ENCODE measurements at regions not wholly inside any gene's neighbourhood (a gene's known extent, or its start where the extent isn't known, plus 50 kb on each side); places are given as distances from the start of the nearest gene placed in this dataset.

GRCh38 chr1:88104886-88105285, 579.2 kb upstream of the PKN2 start:
- no peak for TF ChIP-seq CTCF (IDR thresholded peaks at IDR 0.05; ENCODE audit: borderline replicate concordance, extremely low read depth, insufficient read depth)
- Histone ChIP-seq H3K4me1 (ENCODE audit: control insufficient read depth in 2 of 3, insufficient read depth in 2 of 3, low read depth in 1 of 3, low read length in 3 of 3) (no peaks in the 10 kb centered on the region), H3K9ac (ENCODE audit: low read length in 3 of 3) (no peak overlapping the region), H3K27ac (ENCODE audit: low read depth in 2 of 2, low read length in 2 of 2) (no peak overlapping the region), H3K4me3 (ENCODE audit: low read length in 3 of 3) (no peak overlapping the region), H3K27me3 (ENCODE audit: control insufficient read depth, insufficient read depth, low read length) (no peaks in the 10 kb centered on the region), H3K36me3 (ENCODE audit: control insufficient read depth in 2 of 3, insufficient read depth in 3 of 3, low read length in 3 of 3) (no peaks in the 10 kb centered on the region), H3K9me3 (ENCODE audit: control insufficient read depth in 2 of 3, insufficient read depth in 1 of 3, low read length in 3 of 3) (no peaks in the 10 kb centered on the region)
- intact Hi-C loops (cut with DNase I) = no loop called here
- no peak for DNase-seq
- no peak for FAIRE-seq

DNA sequence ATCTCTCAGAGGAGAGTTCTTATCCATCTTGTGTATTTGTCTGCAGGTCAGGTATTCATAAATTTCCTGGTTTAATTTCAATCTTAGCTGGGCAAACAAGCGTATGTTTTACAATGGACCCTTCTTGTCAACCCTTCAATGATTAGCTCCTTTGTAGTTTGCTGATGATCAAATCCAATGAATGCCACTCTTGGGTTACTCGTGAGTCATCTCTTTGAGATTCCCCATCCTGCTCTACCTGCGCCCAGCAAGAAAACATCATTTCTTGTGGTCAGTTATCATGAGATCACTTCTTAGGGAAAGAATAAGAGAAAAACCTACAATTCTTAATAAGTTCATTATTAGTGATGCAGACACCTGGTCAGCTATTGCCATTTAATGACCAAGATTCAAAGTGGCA, 572.3 kb upstream of the PKN2 start:
- Histone ChIP-seq H3K4me1 (ENCODE audit: control insufficient read depth in 2 of 3, insufficient read depth in 2 of 3, low read depth in 1 of 3, low read length in 3 of 3) (no peaks in the 10 kb centered on the region), H3K9me3 (ENCODE audit: control insufficient read depth in 2 of 3, insufficient read depth in 1 of 3, low read length in 3 of 3) (no peaks in the 10 kb centered on the region), H3K36me3 (ENCODE audit: control insufficient read depth in 2 of 3, insufficient read depth in 3 of 3, low read length in 3 of 3) (no peaks in the 10 kb centered on the region), H3K9ac (ENCODE audit: low read length in 3 of 3) (no peak overlapping the region), H3K27ac (ENCODE audit: low read depth in 2 of 2, low read length in 2 of 2) (no peak overlapping the region), H3K27me3 (ENCODE audit: control insufficient read depth, insufficient read depth, low read length) (no peaks in the 10 kb centered on the region), H3K4me3 (ENCODE audit: low read length in 3 of 3) (no peak overlapping the region)
- DNase-seq (no peak), FAIRE-seq (no peak)
- intact Hi-C loops (cut with DNase I) = no loop called here
- no peak for TF ChIP-seq CTCF (IDR thresholded peaks at IDR 0.05; ENCODE audit: borderline replicate concordance, extremely low read depth, insufficient read depth)

- H3K9ac ChIP-seq (ENCODE audit: low read length in 3 of 3) = no peak overlapping the region
- DNase-seq = no peak
- FAIRE-seq = no peak
- no peaks in the 10 kb centered on the region for H3K27me3 ChIP-seq (ENCODE audit: control insufficient read depth, insufficient read depth, low read length)
- H3K27ac ChIP-seq (ENCODE audit: low read depth in 2 of 2, low read length in 2 of 2) = no peak overlapping the region
- H3K9me3 ChIP-seq (ENCODE audit: control insufficient read depth in 2 of 3, insufficient read depth in 1 of 3, low read length in 3 of 3) = no peaks in the 10 kb centered on the region
- no peaks in the 10 kb centered on the region for H3K4me1 ChIP-seq (ENCODE audit: control insufficient read depth in 2 of 3, insufficient read depth in 2 of 3, low read depth in 1 of 3, low read length in 3 of 3)
- intact Hi-C loops (cut with DNase I) = no loop called here
- H3K4me3 ChIP-seq (ENCODE audit: low read length in 3 of 3) = no peak overlapping the region
- H3K36me3 ChIP-seq (ENCODE audit: control insufficient read depth in 2 of 3, insufficient read depth in 3 of 3, low read length in 3 of 3) = no peaks in the 10 kb centered on the region
- TF ChIP-seq CTCF (IDR thresholded peaks at IDR 0.05; ENCODE audit: borderline replicate concordance, extremely low read depth, insufficient read depth) = no peak
These were observed 566.5 kb upstream of the PKN2 start for GRCh38 chr1:88117597-88117996.

DNA sequence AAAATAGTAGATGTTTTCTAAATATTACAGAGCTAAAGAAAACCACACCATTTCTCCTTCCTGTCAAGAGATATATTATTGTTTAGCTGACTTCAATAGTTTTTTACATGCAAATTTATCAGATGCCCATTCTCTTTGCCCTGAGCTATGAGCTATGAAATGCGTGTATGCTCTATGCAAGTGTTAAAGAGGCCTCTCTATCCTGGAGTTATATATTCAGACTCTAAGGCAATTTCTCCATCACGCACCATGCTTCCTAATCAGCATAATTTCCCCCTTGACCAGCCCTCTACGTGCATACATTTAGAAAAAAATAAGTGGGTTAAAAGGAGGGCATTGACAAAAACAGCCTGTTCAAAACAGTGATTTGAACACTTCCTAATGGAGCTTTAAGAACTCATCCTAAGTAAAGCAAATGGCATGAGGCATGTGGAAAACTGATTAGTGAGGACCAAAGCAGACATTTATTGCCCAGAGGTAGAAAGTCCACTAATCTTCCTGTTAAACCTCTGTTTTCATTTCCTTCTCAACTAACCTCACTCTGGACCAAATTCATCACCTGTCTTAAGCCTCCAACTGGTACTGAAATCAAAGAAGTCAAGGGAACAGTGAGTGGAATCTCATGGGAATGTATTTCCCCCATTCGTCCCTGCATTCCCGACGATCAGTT, 565.8 kb upstream of the PKN2 start:
- DNase-seq (no peak), FAIRE-seq (no peak)
- Histone ChIP-seq H3K27me3 (ENCODE audit: control insufficient read depth, insufficient read depth, low read length) (no peaks in the 10 kb centered on the region), H3K9ac (ENCODE audit: low read length in 3 of 3) (no peak overlapping the region), H3K9me3 (ENCODE audit: control insufficient read depth in 2 of 3, insufficient read depth in 1 of 3, low read length in 3 of 3) (no peaks in the 10 kb centered on the region), H3K4me1 (ENCODE audit: control insufficient read depth in 2 of 3, insufficient read depth in 2 of 3, low read depth in 1 of 3, low read length in 3 of 3) (no peaks in the 10 kb centered on the region), H3K27ac (ENCODE audit: low read depth in 2 of 2, low read length in 2 of 2) (no peak overlapping the region), H3K36me3 (ENCODE audit: control insufficient read depth in 2 of 3, insufficient read depth in 3 of 3, low read length in 3 of 3) (no peaks in the 10 kb centered on the region), H3K4me3 (ENCODE audit: low read length in 3 of 3) (no peak overlapping the region)
- no peak for TF ChIP-seq CTCF (IDR thresholded peaks at IDR 0.05; ENCODE audit: borderline replicate concordance, extremely low read depth, insufficient read depth)
- intact Hi-C loops (cut with DNase I) = no loop called here
